HEK293 (cell line): ENCODE measurements at regions not wholly inside any gene's neighbourhood (a gene's known extent, or its start where the extent isn't known, plus 50 kb on each side); places are given as distances from the start of the nearest gene placed in this dataset.

Experiments
- BCL11B ChIP-seq: fragments of 450-650 bp; formaldehyde crosslinking; IDR thresholded peaks from 2 replicates; pipeline ENCODE4 v1.5.1; 2016; ENCODE audit warnings: low read depth, missing biosample characterization, missing genetic modification characterization
- ZNF23 ChIP-seq: fragments of 450-650 bp; formaldehyde crosslinking; IDR thresholded peaks from 2 replicates; pipeline ENCODE4 v1.5.1; 2016; ENCODE audit warnings: missing biosample characterization, missing genetic modification characterization, borderline replicate concordance
- ZNF514 ChIP-seq: fragments of 450-650 bp; formaldehyde crosslinking; IDR thresholded peaks from 2 replicates; pipeline ENCODE4 v1.5.1; 2016; ENCODE audit warnings: missing biosample characterization, missing genetic modification characterization
- ZNF677 ChIP-seq: fragments of 450-650 bp; IDR thresholded peaks from 2 replicates; pipeline ENCODE4 v1.5.0; 2018; ENCODE audit warnings: missing biosample characterization, mild to moderate bottlenecking, missing genetic modification characterization, moderate library complexity
- ZNF707 ChIP-seq: fragments of 450-650 bp; formaldehyde crosslinking; IDR thresholded peaks from 2 replicates; pipeline ENCODE4 v1.5.1; 2016; ENCODE audit warnings: missing biosample characterization, missing genetic modification characterization
- ZNF777 ChIP-seq: fragments of 450-650 bp; formaldehyde crosslinking; IDR thresholded peaks from 2 replicates; pipeline ENCODE4 v1.5.1; 2017; ENCODE audit warnings: missing biosample characterization, missing genetic modification characterization, borderline replicate concordance
- TF ChIP-seq, protein P1 (sequence below): fragments of 450-650 bp; formaldehyde crosslinking; IDR thresholded peaks from 2 replicates; pipeline ENCODE4 v1.5.1; 2016; ENCODE audit warnings: missing biosample characterization, missing genetic modification characterization
- TF ChIP-seq, protein P2 (sequence below): fragments of 450-650 bp; formaldehyde crosslinking; IDR thresholded peaks from 2 replicates; pipeline ENCODE4 v1.5.1; 2016; ENCODE audit warnings: missing biosample characterization, missing genetic modification characterization

- TF ChIP-seq ZNF777 (tag by site-specific recombination) (no peak), BCL11B (tag by site-specific recombination) (no peak), ZNF23 (tag by site-specific recombination) (no peak), ZNF514 (tag by site-specific recombination) (no peak), ZNF677 (no peak), ZNF707 (no peak)
- TF ChIP-seq, protein P1, sequence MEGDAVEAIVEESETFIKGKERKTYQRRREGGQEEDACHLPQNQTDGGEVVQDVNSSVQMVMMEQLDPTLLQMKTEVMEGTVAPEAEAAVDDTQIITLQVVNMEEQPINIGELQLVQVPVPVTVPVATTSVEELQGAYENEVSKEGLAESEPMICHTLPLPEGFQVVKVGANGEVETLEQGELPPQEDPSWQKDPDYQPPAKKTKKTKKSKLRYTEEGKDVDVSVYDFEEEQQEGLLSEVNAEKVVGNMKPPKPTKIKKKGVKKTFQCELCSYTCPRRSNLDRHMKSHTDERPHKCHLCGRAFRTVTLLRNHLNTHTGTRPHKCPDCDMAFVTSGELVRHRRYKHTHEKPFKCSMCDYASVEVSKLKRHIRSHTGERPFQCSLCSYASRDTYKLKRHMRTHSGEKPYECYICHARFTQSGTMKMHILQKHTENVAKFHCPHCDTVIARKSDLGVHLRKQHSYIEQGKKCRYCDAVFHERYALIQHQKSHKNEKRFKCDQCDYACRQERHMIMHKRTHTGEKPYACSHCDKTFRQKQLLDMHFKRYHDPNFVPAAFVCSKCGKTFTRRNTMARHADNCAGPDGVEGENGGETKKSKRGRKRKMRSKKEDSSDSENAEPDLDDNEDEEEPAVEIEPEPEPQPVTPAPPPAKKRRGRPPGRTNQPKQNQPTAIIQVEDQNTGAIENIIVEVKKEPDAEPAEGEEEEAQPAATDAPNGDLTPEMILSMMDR (tag by site-specific recombination) = no peak
- TF ChIP-seq, protein P2, sequence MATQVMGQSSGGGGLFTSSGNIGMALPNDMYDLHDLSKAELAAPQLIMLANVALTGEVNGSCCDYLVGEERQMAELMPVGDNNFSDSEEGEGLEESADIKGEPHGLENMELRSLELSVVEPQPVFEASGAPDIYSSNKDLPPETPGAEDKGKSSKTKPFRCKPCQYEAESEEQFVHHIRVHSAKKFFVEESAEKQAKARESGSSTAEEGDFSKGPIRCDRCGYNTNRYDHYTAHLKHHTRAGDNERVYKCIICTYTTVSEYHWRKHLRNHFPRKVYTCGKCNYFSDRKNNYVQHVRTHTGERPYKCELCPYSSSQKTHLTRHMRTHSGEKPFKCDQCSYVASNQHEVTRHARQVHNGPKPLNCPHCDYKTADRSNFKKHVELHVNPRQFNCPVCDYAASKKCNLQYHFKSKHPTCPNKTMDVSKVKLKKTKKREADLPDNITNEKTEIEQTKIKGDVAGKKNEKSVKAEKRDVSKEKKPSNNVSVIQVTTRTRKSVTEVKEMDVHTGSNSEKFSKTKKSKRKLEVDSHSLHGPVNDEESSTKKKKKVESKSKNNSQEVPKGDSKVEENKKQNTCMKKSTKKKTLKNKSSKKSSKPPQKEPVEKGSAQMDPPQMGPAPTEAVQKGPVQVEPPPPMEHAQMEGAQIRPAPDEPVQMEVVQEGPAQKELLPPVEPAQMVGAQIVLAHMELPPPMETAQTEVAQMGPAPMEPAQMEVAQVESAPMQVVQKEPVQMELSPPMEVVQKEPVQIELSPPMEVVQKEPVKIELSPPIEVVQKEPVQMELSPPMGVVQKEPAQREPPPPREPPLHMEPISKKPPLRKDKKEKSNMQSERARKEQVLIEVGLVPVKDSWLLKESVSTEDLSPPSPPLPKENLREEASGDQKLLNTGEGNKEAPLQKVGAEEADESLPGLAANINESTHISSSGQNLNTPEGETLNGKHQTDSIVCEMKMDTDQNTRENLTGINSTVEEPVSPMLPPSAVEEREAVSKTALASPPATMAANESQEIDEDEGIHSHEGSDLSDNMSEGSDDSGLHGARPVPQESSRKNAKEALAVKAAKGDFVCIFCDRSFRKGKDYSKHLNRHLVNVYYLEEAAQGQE (tag by site-specific recombination) = no peak
Measured at GRCh38 chr1:189429610-189430009, 1048.1 kb downstream of the BRINP3 start.
